Adrenal gland (tissue), 5 donors: ENCODE measurements at regions not wholly inside any gene's neighbourhood (a gene's known extent, or its start where the extent isn't known, plus 50 kb on each side); places are given as distances from the start of the nearest gene placed in this dataset.

Experiments
- POLR2A ChIP-seq, 2 donors: fragments of 450-650 bp; IDR thresholded peaks; one replicate each; pipeline ENCODE4 v1.6.1; 2017; ENCODE audit warnings: antibody characterized with exemption in 2 of 2, mild to moderate bottlenecking in 2 of 2, moderate library complexity in 1 of 2
- TF ChIP-seq, protein P1 (sequence below), 6 experiments: fragments of 450-650 bp in 4 of 6; fragments of 200-600 bp in 2 of 6; sonication (generic) in 1 of 6; IDR thresholded peaks; 1 replicate in 5 of 6; 2 replicates in 1 of 6; pipeline versions ENCODE4 v1.5.1 to v1.8.0; 2016 to 2021; ENCODE audit warnings: antibody characterized with exemption in 6 of 6, mild to moderate bottlenecking in 2 of 6, moderate library complexity in 1 of 6
- donor health status: DM: no; HTN: no; CAD: no.

DNA sequence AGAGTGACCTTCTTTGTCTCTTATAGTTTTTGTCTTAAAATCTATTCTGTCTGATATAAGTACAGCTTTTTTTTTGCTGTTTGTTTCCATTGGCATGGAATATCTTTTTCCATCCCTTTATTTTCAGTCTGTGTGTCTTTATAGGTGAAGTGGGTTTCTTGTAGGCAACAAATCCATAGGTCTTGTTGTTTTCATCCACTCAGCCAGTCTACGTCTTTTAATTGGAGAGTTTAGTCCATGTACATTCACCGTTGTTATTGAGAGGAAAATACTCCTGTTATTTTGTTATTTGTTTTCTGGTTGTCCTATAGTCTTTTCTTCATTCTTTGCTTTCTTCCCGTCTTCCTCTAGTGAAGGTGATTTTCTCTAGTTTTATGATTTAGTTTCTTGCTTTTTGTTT, 115.9 kb downstream of the IFI44 start:
- TF ChIP-seq, protein P1, sequence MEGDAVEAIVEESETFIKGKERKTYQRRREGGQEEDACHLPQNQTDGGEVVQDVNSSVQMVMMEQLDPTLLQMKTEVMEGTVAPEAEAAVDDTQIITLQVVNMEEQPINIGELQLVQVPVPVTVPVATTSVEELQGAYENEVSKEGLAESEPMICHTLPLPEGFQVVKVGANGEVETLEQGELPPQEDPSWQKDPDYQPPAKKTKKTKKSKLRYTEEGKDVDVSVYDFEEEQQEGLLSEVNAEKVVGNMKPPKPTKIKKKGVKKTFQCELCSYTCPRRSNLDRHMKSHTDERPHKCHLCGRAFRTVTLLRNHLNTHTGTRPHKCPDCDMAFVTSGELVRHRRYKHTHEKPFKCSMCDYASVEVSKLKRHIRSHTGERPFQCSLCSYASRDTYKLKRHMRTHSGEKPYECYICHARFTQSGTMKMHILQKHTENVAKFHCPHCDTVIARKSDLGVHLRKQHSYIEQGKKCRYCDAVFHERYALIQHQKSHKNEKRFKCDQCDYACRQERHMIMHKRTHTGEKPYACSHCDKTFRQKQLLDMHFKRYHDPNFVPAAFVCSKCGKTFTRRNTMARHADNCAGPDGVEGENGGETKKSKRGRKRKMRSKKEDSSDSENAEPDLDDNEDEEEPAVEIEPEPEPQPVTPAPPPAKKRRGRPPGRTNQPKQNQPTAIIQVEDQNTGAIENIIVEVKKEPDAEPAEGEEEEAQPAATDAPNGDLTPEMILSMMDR (IDR thresholded peaks at IDR 0.05) = no peak
- no peak for TF ChIP-seq POLR2A (IDR thresholded peaks at IDR 0.05)
